Activated B cell treated with CpG ODN at 0.5 μM for 24 hours (primary cell): ENCODE measurements at regions not wholly inside any gene's neighbourhood (a gene's known extent, or its start where the extent isn't known, plus 50 kb on each side); places are given as distances from the start of the nearest gene placed in this dataset.

ENCODE experiments used
- ATAC-seq: fragments of 200-7000 bp; cut with Tn5 transposase; one replicate; pipeline ENCODE4 v1.10.0; 2021; ENCODE audit warnings: low read depth, mild to moderate bottlenecking, moderate library complexity
- CTCF ChIA-PET: fragments of 350-600 bp; sonication (Branson Sonifier 250); formaldehyde crosslinking; loops from one replicate; lab custom pipeline; 2021; ENCODE audit warnings: antibody characterized with exemption; lab: Charles Lee
- POLR2A ChIA-PET: fragments of 350-600 bp; sonication (Branson Sonifier 250); formaldehyde crosslinking; loops from one replicate; lab custom pipeline; 2021; ENCODE audit warnings: antibody characterized with exemption; lab: Charles Lee
- DNase-seq: peaks from one replicate; pipeline ENCODE4 v3.0.0; 2022
- H3K27ac Mint-ChIP-seq: one replicate; pipeline ENCODE4 v1.8.0; 2020; ENCODE audit warnings: mixed read lengths
- H3K27me3 Mint-ChIP-seq: one replicate; pipeline ENCODE4 v1.8.0; 2021; ENCODE audit warnings: mixed read lengths
- H3K36me3 Mint-ChIP-seq: one replicate; pipeline ENCODE4 v1.8.0; 2021; ENCODE audit warnings: low read depth, mixed read lengths
- H3K4me1 Mint-ChIP-seq: one replicate; pipeline ENCODE4 v1.8.0; 2021; ENCODE audit warnings: mixed read lengths
- H3K4me3 Mint-ChIP-seq: one replicate; pipeline ENCODE4 v1.8.0; 2020; ENCODE audit warnings: mild to moderate bottlenecking, mixed read lengths
- H3K9me3 Mint-ChIP-seq: one replicate; pipeline ENCODE4 v1.8.0; 2020; ENCODE audit warnings: mixed read lengths
- CTCF ChIP-seq: fragments of 200-600 bp; IDR thresholded peaks from one replicate; pipeline ENCODE4 v1.8.0; 2022; ENCODE audit warnings: antibody characterized with exemption, mild to moderate bottlenecking
- intact Hi-C: fragments of 100-400 bp; cut with micrococcal nuclease; formaldehyde crosslinking; loops from one replicate; pipeline ENCODE4 v1.15.1; 2024

DNA sequence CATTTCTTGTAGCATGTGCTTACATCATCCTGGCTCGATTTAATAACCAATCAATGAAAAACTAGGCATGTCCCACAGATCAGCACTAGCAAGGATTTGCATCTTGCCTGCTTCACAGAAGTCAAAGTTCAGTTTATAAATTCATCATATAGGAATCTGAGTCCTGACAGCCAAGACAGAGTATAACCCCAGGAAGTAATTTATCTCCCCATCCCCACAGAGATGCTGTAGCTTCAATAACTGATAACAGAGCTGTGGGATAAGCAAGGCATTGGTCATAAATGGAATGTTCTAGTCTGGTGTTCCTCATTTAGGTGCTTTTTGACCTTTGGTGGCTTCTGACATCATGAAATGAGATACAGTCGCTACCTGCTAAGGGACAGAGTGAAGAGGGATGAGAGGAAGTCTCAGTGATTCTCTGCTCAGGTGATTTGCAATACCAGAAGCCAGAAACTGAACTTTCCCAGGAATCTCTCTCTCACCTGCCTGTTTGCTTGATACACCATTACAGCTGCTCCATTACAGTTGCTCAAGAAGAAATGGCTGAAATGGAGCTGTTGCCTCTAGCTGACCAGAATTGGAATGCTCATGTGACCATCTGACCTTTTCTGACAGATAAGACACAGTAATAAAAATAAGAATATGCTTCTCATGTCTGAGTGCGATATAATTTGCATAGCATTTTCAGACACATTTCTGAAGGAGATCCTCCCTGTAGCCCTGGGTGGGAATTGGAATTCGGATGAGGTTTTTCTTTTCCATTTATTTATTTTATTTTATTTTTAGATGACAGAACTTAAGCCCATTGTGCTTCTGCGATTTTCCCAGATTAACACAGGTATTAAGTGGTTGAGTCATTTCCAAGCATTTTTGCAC lies 217.1 kb upstream of the KCNMB2 start:
- no peaks in the 10 kb centered on the region for H3K9me3 Mint-ChIP-seq
- ChIA-PET CTCF (no interaction called here), POLR2A (no interaction called here)
- intact Hi-C loops, result no loop called here
- no peak overlapping the region for H3K27ac Mint-ChIP-seq
- H3K36me3 Mint-ChIP-seq, result no peaks in the 10 kb centered on the region
- DNase-seq (no peak), ATAC-seq (no peak)
- H3K27me3 Mint-ChIP-seq, result peaks cover 3% of the 10 kb centered on the region
- H3K4me1 Mint-ChIP-seq, result no peaks in the 10 kb centered on the region
- no peak for TF ChIP-seq CTCF
- H3K4me3 Mint-ChIP-seq, result no peak overlapping the region

GRCh38 chr3:178320456-178321351 lies 215.5 kb upstream of the KCNMB2 start:
- DNase-seq (no peak), ATAC-seq (no peak)
- ChIA-PET CTCF (no interaction called here), POLR2A (no interaction called here)
- no peaks in the 10 kb centered on the region for H3K36me3 Mint-ChIP-seq
- TF ChIP-seq CTCF, result no peak
- intact Hi-C loops, result no loop called here
- no peaks in the 10 kb centered on the region for H3K4me1 Mint-ChIP-seq
- no peaks in the 10 kb centered on the region for H3K9me3 Mint-ChIP-seq
- no peak overlapping the region for H3K4me3 Mint-ChIP-seq
- H3K27ac Mint-ChIP-seq, result no peak overlapping the region
- H3K27me3 Mint-ChIP-seq, result peaks cover 3% of the 10 kb centered on the region

GRCh38 chr3:178324356-178324755 lies 211.9 kb upstream of the KCNMB2 start:
- no peak for TF ChIP-seq CTCF
- intact Hi-C loops, result no loop called here
- Mint-ChIP-seq H3K4me1 (no peaks in the 10 kb centered on the region), H3K36me3 (no peaks in the 10 kb centered on the region), H3K4me3 (no peak overlapping the region), H3K27me3 (no peaks in the 10 kb centered on the region), H3K27ac (no peak overlapping the region), H3K9me3 (no peaks in the 10 kb centered on the region)
- CTCF ChIA-PET, result interaction anchor here (0.9 kb wide), 1 partner anchor 1128 kb away, joined by 3 read pairs; no protein-coding TSS in a partner anchor
- POLR2A ChIA-PET, result no interaction called here
- DNase-seq, result no peak
- no peak for ATAC-seq

GRCh38 chr3:178325330-178325729 lies 210.9 kb upstream of the KCNMB2 start:
- Mint-ChIP-seq H3K27me3 (no peaks in the 10 kb centered on the region), H3K4me1 (no peaks in the 10 kb centered on the region), H3K4me3 (no peak overlapping the region), H3K27ac (no peak overlapping the region), H3K9me3 (no peaks in the 10 kb centered on the region), H3K36me3 (no peaks in the 10 kb centered on the region)
- DNase-seq, result no peak
- ChIA-PET CTCF (interaction anchor here (0.9 kb wide), 1 partner anchor 1129 kb away, joined by 3 read pairs; no protein-coding TSS in a partner anchor), POLR2A (no interaction called here)
- no peak for ATAC-seq
- intact Hi-C loops, result loop anchor here (1.0 kb wide), 1 partner anchor 1452 kb away; no protein-coding TSS in a partner anchor
- TF ChIP-seq CTCF, result no peak

DNA sequence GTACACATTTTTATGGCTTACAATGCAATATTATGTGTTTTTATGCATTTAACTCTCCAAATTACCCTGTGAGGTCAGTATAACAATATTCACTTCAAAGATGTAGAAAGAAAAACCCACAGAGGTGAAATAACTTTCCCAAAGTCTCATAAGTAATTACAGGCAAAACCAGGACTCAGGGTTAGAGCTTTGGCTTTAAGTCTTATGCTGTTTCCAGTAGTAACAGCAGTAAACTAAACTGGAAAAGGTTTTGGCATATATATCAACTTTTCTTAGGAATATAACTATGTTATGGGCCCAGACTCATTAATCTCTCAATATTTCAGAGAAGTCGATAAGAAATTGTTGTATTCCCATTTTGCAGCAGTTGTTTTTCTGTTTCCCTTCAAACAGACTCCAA lies 206.3 kb upstream of the KCNMB2 start:
- ATAC-seq (no peak), DNase-seq (no peak)
- Mint-ChIP-seq H3K4me3 (no peak overlapping the region), H3K27me3 (no peaks in the 10 kb centered on the region), H3K36me3 (no peaks in the 10 kb centered on the region), H3K27ac (no peak overlapping the region), H3K4me1 (no peaks in the 10 kb centered on the region), H3K9me3 (no peaks in the 10 kb centered on the region)
- CTCF ChIA-PET, result no interaction called here
- intact Hi-C loops, result no loop called here
- TF ChIP-seq CTCF, result no peak
- POLR2A ChIA-PET, result no interaction called here
